GDM1 (cell line): ENCODE measurements at regions not wholly inside any gene's neighbourhood (a gene's known extent, or its start where the extent isn't known, plus 50 kb on each side); places are given as distances from the start of the nearest gene placed in this dataset.

Experiments used
- DNase-seq: peaks from one replicate; lab custom pipeline; 2025; lab: John Stamatoyannopoulos, UW

DNA sequence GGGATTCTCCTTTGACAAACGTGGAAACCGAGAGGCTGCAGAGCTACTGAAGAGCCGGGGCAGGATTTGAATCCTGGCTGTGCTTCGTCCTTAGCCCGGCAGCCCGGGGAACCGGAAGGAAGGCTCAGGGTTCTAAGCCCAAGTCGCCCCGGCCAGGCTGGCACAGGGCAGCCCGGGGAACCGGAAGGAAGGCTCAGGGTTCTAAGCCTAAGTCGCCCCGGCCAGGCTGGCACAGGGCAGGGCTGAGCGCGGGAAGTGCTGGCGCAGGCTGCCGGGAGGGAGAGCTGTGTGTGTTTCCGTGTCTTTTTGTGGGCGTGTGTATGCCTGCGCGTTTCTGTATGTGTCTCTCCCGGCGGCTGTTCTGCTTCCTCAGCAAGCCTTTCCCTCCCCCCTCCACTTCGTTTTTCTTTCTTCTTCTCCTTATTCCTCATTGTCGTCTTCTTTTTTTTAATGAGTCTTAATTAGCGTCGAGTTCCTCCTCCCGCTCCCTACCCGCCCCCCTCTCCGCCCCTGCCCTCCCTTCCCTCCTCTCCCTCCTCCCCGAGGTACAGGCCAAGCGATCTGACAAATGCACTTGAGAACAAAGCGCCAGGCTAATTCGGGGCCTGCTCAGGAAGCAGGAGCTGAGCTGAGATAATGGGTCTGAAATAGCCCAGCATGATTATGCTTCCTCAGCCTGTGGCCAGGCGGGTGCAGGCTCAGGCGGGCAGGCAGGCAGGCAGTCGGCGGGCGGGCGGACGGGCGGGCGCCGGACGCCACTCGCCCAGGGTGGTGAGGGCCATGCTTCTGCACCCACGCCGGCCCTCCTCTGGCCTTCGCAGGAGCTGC, 65.9 kb downstream of the EFNB1 start:
- peak; percentile 89 for DNase-seq

DNA sequence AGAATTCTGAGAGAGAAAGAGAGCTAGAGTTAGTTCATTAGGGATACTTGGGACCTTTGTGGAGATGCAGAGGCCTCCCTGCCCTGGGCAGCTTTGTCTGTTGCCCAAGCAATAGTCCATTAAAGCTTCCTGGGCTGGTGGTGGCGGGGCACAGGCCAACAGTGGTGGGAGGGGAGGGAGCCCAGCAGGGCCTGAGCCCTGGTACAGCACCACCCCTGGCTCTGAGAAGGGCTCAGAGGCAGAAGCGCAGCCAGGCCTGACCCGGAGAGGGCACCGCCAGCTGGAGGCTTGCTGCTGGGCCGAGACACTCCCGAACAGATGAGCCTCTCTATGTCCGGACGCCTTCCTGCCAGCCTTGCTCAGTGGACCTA, 65.3 kb downstream of the EFNB1 start:
- DNase-seq, result no peak

DNA sequence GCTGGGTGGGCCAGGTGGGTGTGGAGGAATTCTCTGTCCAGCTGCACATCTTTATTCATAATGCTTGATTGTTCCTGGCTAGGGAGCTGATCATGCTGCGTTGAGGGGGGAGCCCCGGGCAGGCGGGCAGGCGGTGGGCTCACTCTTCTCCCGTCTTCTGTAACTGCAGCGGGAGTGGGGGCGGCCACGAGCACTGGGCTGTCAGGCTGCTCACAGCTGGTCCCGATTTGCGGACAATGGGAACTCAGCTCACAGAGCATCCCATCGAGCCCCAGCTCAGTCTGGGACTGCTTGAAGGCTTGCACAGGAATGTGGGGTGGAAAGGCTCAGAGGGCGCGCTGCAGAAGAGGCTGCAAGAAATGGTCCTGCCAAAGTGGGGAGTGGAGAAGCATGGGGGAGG, 63.8 kb downstream of the EFNB1 start:
- no peak for DNase-seq

DNA sequence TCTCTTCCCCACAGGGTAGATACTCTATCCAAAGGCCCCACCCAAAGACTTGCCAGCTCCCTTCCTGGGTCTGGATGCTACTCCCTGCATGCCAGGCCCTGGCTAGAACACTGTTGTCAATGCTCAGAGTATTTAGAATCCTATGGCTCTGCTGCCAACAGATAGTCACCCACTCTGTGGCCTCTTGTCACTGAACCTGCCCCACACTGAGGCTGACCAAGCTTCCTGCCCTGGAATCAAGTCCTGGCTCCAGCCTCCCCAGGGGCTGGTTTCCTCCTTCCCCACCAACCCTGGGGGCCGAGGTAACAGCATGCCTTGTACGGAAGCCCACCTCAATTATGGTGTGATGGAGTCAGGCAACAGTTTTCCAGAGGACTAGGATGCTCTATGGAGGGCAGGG, 63.3 kb downstream of the EFNB1 start:
- no peak for DNase-seq
